Erythroblast (primary cell): ENCODE measurements at regions not wholly inside any gene's neighbourhood (a gene's known extent, or its start where the extent isn't known, plus 50 kb on each side); places are given as distances from the start of the nearest gene placed in this dataset.

Source experiments
- GATA1 ChIP-seq: IDR thresholded peaks from 2 replicates; pipeline ENCODE4 v1.6.1; 2011; ENCODE audit warnings: low read depth, mild to moderate bottlenecking, control low read depth, low read length, moderate library complexity
- POLR2A ChIP-seq: IDR thresholded peaks from 2 replicates; pipeline ENCODE4 v1.6.1; 2011; ENCODE audit warnings: mild to moderate bottlenecking, low read length

- TF ChIP-seq POLR2A (no peak), GATA1 (no peak)
These were observed 841.9 kb downstream of the OTOL1 start for GRCh38 chr3:162338514-162338913.
